ENCODE measurements at regions not wholly inside any gene's neighbourhood (a gene's known extent, or its start where the extent isn't known, plus 50 kb on each side); places are given as distances from the start of the nearest gene placed in this dataset.
A peak's percentile ranks its signal among the peaks of the same experiment; 100 is the strongest.
"Not testable (repeated sequence)": the region's sequence is repeated elsewhere in the genome, so short reads cannot be mapped to it uniquely, and the experiment has no call there.

GRCh38 chr4:8721621-8722020 is 129.1 kb downstream of the CPZ start:
- H3K27me3 ChIP-seq, result peaks cover 0 to 42% of the 10 kb centered on the region in 2 donors
- H3K4me1 ChIP-seq, result no peaks in the 10 kb centered on the region
- H3K4me3 ChIP-seq, result no peak overlapping the region
- H3K9me3 ChIP-seq, result no peaks in the 10 kb centered on the region
- DNase-seq (ENCODE audit: low spot score in 2 of 2), result peak in 1 of 2 donors; percentile 38
- intact Hi-C loops (cut with DNase I; ENCODE audit: low total_unique reads), result no loop called here
- no peaks in the 10 kb centered on the region for H3K36me3 ChIP-seq
- no peak overlapping the region for H3K27ac ChIP-seq
- TF ChIP-seq CTCF (IDR thresholded peaks at IDR 0.05) (no peak), POLR2A (IDR thresholded peaks at IDR 0.05) (no peak), POLR2AphosphoS5 (IDR thresholded peaks at IDR 0.05) (no peak)

DNA sequence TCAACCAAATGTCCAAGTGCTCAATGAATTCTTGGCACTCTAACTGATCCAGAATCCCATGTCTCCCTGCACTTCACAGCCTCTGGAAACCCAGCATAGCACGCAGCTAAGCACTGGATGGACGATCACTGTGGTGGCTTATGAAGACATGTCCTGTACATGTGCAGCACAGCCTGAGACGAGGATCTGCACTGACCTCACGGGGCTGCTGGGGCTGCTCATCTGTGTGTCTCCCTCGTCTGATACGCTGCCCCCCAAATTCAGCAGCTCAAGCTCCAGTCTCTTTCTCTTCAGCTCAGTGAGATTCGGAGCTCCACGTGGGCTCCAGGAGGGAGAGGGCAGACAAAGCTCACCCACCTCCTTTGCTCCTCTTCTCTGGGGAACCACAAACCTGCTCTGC is 126.9 kb downstream of the CPZ start:
- H3K9me3 ChIP-seq, result peaks cover 0 to 16% of the 10 kb centered on the region in 2 donors
- no peaks in the 10 kb centered on the region for H3K4me1 ChIP-seq
- H3K36me3 ChIP-seq, result no peaks in the 10 kb centered on the region
- TF ChIP-seq POLR2A (IDR thresholded peaks at IDR 0.05) (no peak), CTCF (IDR thresholded peaks at IDR 0.05) (no peak), POLR2AphosphoS5 (IDR thresholded peaks at IDR 0.05) (no peak)
- no peak overlapping the region for H3K4me3 ChIP-seq
- H3K27ac ChIP-seq, result no peak overlapping the region
- intact Hi-C loops (cut with DNase I; ENCODE audit: low total_unique reads), result no loop called here
- peaks cover 0 to 20% of the 10 kb centered on the region in 2 donors for H3K27me3 ChIP-seq
- DNase-seq (ENCODE audit: low spot score in 2 of 2), result no peak

- DNase-seq (ENCODE audit: low spot score in 2 of 2); intact Hi-C loops (cut with DNase I; ENCODE audit: low total_unique reads): not testable (repeated sequence)
Measured at GRCh38 chr4:8717470-8717869, 124.9 kb downstream of the CPZ start.

GRCh38 chr4:8710946-8711345 is 118.4 kb downstream of the CPZ start:
- Histone ChIP-seq H3K36me3 (no peaks in the 10 kb centered on the region), H3K27me3 (peaks cover 0 to 9% of the 10 kb centered on the region in 2 donors), H3K4me3 (no peak overlapping the region), H3K9me3 (peaks cover 15 to 45% of the 10 kb centered on the region in 2 donors), H3K27ac (no peak overlapping the region), H3K4me1 (no peaks in the 10 kb centered on the region)
- intact Hi-C loops (cut with DNase I; ENCODE audit: low total_unique reads), result no loop called here
- no peak for DNase-seq (ENCODE audit: low spot score in 2 of 2)
- TF ChIP-seq POLR2AphosphoS5 (IDR thresholded peaks at IDR 0.05) (no peak), POLR2A (IDR thresholded peaks at IDR 0.05) (no peak), CTCF (IDR thresholded peaks at IDR 0.05) (no peak)

More at GRCh38 chr4:8717470-8717869, 124.9 kb downstream of the CPZ start:
- H3K9me3 ChIP-seq, result peaks cover 6 to 31% of the 10 kb centered on the region in 2 donors
- not testable (repeated sequence) for H3K27ac ChIP-seq, H3K27me3 ChIP-seq, H3K36me3 ChIP-seq, H3K4me3 ChIP-seq, H3K4me1 ChIP-seq

DNA sequence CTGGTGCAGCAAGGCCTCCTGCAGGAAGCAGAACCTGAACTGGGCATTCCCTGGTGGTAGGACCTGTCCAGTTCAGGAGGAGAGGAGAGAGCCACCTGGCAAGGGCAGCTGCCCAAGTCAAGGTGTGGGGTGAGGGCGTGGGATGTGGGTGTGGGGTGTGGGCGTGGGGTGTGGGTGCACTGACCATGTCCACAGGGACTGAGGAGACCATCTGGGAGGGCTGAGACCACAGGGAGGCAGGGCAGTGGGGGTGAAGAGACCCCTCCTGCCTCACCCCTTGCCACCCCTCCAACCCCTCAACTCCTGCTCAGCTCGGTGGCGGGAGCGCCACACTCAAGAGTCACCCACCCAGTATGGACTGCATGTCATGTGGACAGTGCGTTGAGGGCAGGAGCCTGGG is 117.9 kb downstream of the CPZ start:
- intact Hi-C loops (cut with DNase I; ENCODE audit: low total_unique reads), result no loop called here
- peaks cover 0 to 15% of the 10 kb centered on the region in 2 donors for H3K27me3 ChIP-seq
- no peak overlapping the region for H3K27ac ChIP-seq
- H3K4me3 ChIP-seq, result no peak overlapping the region
- H3K36me3 ChIP-seq, result no peaks in the 10 kb centered on the region
- H3K4me1 ChIP-seq, result no peaks in the 10 kb centered on the region
- peak in 1 of 2 donors; percentile 43 for DNase-seq (ENCODE audit: low spot score in 2 of 2)
- TF ChIP-seq POLR2AphosphoS5 (IDR thresholded peaks at IDR 0.05) (no peak), POLR2A (IDR thresholded peaks at IDR 0.05) (no peak), CTCF (IDR thresholded peaks at IDR 0.05) (no peak)
- H3K9me3 ChIP-seq, result peaks cover 15 to 40% of the 10 kb centered on the region in 2 donors

Measured in breast epithelium (tissue), 4 donors.